ENCODE measurements at regions not wholly inside any gene's neighbourhood (a gene's known extent, or its start where the extent isn't known, plus 50 kb on each side); places are given as distances from the start of the nearest gene placed in this dataset.
"Not testable (repeated sequence)": the region's sequence is repeated elsewhere in the genome, so short reads cannot be mapped to it uniquely, and the experiment has no call there.

DNA sequence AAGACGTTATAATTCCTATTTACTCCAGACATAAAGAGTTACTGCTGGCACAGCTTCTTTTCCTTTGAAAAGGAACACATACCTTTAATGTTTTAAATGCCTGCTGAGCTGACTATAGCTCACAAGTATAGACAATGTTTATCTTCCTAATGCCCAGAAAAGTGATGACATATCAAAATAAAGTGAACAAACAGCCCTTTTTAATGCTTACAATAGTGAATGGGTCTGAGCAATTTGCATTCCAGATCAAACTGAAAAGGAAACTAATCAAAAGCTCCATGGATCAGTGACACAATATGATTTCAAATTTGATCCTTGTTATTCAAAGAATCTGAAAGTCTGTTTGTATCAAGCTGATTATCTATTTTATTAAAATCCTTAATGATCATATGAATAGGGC is 233.6 kb upstream of the SEMA3E start:
- DNase-seq: no peak

DNA sequence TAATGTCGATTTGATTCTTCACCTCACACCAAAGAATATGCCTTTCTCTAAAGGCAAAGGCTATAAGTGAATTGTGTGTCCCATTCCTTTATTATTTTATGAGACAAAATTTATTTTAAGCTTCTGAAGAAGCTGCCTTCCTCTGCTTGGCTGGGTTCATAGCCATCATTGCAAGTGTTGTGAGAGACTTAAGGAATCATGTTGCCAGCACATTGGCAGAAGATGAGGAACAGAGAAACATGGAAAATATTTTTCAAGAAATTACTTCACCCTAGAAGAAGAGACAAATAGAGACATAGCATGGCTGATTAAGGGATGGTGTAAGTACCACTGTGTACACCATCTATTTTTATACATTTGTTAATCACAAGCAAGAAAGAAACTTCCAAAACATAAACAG is 230.1 kb upstream of the SEMA3E start:
- DNase-seq: no peak

DNA sequence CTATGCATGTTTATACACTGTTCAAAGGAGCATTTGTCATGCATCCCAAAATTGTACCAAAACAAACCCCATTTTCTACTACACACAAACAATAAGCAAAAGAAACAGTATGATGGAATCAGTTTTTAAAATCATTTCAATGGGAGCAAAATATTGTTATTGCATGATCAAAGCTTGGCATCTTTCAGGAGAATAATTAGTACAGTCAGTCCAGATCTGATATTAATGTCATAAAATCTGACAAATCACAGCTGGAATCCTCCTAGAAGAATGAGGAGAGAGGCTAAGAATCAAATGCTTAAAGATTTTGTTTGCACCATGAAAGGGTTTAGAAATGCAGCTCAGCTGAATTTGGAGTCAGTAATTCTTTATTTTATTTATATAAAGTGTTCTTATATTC is 229.7 kb upstream of the SEMA3E start:
- DNase-seq: no peak

DNA sequence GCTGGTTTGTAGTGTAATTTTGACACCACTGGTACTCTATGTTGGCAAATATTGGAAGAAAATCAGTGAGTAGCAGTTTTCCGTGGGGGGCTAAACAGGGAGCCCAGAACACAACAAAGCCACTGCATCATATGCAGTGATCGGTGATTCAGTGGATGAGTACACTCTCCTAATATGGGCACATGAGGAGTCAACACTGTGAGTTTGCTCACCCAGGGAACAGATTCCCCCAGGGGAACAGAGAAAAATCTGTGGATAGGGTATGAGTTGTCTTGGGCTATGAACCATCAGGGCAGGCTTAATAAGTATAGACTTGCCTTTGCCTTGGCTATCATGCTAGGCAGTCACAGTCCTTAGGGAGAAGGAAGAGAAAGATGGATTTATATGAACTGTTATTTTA is 227.7 kb upstream of the SEMA3E start:
- DNase-seq: no peak

DNA sequence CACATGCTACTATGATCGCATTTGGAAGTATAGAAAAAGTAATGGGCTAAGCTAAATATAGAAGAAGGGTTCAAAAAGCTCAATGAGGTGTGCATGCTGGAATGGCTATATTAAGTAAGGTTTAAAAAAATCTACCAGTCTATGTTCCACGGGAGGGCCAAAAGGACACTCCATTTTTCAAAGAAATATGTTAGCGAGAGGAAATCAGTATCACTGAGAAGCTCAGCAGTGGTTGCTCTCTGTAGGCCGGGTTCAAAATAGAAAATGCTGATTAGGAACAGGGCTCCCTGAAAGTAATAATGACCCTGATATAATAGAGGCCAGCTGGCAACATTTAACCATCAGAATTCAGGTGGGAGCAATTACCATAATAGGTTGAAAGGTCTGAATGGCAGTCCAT is 224.5 kb upstream of the SEMA3E start:
- DNase-seq: no peak

DNA sequence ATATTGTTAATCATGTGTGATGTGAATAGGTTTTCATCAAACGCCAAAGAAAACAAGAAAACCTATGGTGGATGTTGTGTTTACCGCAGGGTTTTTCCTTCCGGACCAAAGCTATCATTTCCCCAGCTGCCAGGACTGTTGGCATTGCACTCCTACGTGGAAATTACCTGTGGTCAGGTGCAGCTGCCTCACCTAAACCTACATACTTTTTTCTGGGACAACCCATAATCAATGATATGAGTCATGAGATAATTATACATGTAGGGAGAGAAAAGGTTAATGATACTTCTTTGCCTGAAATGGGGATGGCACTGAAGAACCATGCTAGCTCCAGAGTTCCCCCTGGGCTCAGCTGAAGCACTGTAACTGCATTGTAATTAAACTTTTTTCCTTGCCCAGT is 223.6 kb upstream of the SEMA3E start:
- no peak for DNase-seq

DNA sequence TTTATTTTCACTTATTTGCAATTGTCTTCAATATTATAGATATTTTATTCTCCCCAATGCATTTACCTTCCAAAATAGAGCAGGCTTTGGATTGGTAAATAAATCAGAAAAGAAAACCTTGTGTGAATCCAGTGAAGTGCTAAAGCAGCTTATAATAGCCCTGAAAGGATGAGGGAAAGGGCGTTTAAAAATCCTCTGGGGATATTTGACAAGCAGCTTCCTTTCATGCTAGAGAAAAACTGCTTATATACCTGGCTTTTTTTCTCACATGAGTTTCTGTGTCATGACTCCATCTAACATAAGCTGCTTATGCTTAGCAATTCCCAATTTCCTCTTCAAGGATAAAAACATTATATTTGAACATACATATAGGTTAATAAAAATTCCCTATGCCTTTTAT is 221.6 kb upstream of the SEMA3E start:
- DNase-seq: no peak

DNA sequence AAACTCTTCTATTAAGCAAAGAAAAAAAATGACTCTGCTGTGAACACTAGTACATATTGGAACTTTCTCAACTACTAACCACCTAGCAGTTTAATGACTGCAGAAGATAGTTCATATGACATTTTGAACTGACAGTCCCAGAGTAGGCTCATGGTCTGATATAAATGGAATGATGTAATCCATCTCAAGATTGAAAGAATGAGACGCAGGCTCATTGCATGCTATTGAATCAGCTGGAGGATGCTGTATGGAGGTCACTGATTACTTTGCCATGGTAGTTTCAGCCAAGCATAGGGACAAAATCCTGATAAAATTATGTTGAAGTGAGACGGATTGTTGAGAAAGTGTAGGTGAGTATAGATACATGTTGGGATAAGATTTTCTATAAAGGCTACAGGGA is 217.6 kb upstream of the SEMA3E start:
- no peak for DNase-seq

DNA sequence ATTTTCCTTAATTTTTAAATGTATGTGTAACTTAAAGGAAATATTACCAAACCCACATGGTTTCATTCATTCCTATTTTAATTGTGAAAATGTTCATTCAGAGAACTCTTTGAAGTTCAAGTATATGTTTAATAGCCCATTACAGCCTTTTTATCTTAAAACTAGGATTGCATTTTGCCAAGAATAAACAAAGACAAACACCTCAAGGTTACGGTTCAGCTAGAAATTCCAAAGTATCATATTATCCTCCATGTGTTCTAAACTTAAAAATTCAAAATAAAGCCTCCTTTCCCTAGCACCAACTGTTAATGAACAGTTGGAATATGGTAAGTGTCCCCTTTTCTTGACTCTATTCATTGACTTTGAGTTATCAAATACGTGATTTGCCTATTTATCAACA is 215.6 kb upstream of the SEMA3E start:
- no peak for DNase-seq

DNA sequence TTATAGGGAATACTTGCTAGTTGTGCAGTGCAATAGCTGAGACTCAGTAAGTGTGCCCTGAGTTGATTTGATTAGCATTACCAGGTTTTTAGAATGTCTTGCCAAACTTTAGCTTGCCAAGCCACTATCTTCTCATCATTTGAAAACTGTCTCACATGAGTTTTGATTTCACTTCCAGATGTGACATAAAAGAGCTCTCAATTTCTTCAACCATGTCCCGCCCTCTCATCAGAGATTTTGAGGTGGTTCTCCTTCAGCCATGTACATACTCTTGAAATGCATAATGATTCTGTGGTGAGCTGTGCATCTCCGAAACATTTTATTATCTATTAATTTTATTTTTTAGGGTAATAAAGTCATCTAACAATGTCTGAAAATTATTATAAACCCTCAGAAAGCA is 215.0 kb upstream of the SEMA3E start:
- no peak for DNase-seq

DNA sequence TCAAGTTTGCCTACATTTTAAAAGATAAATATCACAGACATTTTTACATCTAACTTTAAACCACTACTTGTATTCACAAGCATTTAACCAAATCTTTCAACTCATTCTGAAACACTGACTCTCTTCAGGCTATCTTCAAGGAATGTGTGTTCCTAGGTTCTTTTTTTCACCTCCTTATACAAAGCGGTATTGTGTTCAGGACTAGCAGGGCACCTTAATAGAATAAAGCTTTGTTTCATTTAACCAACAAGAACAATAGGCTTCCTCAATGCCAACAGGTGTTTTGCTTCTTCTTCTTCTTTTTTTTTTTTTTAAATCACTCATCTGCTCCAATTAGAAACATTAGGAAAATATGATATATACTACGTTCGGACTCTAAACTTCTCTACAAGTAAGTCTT is 212.9 kb upstream of the SEMA3E start:
- no peak for DNase-seq

DNA sequence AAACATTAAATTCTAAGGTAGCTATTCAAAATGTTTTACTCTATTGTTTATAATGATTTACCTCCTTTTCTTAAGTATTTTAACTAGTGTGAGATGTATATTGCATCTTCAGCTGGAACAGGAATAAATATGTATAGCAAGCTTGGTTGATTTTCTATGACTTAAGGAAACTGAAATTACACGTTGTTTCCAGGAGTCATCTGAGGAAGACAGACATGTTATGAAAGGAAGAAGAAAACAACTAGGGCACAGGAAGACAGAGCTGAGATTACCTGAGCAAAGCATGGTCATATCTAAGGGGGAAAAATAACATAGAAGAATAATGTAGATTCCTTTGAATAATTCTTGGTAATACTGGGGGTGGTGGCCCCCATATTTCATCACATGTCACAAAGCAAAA is 210.9 kb upstream of the SEMA3E start:
- DNase-seq: no peak

DNA sequence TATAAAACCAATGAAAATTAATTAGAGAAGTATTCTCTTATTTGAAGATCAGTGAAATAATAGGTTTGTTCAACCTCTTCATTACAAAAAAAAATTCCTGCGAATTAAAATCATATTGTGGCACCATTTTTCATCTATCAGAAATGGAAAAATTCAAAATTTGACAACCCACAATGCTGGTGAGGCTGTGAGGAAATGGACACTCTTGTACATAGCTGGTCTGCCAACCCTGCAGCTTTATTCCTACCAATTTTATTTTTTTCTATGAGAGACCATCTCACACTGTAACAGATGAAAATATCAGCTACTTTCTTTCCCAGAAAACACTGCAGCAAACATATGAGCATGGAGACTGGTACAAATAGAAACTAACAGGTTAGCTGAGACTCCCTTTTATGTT is 208.8 kb upstream of the SEMA3E start:
- no peak for DNase-seq

DNA sequence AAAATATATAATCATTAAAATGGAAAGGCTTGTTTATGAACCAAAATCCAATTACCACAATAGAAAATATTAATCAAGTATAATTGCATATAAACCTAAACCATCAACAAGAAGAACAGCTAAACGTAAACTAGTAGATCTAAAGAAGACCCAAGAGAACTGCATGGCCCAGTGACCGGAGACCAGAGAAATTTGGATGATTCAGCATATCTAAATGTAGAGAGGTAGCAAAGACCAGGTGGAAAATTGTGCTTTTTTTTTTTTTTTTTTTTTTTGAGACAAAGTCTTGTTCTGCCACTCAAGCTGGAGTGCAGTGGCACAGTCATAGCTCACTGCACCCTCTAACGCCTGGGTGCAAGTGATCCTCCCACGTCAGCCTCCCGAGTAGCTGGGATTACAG is 207.2 kb upstream of the SEMA3E start:
- no peak for DNase-seq

DNA sequence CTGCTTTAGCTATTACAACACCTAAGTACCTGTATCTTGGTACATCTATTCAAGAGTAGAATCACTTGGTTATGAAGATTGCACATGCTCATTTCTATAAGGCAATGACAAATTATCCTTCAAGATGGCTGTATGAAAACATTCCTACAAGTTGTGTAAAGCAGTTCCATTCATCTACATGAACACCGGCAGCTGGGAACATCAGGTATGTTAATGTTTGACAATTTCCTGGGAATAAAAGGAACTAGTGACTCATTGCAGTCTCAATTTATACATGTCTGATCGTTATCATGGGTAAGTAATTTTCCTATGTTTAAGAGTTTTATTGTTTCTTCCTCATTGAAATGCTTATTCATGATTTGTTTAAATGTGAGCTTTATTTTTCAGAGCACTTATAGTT is 203.2 kb upstream of the SEMA3E start:
- no peak for DNase-seq

DNA sequence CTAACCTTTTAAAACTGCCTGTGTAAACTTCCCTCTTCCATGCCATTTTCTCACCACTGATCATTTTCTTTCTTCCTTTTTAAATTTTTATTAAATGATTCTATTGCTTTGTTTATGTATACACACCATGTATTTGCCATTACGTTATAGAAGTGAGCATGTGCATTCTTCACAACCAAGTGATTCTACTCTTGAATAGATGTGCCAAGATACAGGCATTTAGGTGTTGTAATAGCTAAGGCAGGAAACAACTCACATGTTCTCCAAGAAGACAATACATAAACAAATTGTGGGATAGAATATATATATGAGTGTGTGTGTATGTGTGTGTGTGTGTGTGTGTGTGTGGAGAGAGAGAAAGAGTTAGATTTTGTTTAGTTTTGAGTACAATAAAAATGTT is 202.6 kb upstream of the SEMA3E start:
- DNase-seq: no peak

DNA sequence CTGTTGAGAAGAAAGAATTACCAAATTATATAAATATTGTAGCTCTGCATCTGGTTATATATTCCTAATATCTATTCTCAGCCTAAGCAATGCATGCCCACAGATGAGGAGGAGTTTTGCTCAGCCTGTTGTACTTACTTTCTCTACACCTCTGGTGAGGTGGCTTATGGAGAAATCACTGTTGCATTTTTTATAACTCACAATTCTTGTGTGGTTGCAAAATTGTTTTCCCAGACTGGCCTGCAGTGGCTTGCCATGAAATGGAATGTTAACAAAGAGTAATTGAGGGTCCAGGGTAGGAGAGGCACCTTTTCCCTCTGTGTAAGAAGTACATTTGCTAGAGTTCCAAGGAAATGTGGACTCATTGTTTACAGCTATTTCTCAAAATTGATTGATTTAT is 202.0 kb upstream of the SEMA3E start:
- DNase-seq: no peak

DNA sequence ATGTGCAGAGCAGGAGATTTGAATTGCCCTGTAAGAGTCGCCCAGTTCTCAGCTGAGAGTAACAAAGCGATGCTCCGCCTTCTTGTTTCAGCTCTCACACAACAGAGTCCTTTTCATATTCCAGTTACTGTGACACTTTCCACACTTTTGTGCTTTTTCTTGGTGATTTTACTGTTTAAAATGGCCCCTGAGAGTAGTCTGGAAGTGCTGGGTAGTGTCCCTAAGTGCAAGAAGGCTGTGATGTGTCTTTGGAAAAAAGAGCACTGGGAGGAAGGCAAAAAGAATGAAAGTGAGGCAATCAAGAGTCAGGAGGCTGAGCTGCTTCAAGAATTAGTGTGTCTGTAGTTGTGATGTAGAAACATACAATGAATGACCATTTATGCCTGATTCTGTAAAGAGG is 201.2 kb upstream of the SEMA3E start:
- DNase-seq: no peak

DNA sequence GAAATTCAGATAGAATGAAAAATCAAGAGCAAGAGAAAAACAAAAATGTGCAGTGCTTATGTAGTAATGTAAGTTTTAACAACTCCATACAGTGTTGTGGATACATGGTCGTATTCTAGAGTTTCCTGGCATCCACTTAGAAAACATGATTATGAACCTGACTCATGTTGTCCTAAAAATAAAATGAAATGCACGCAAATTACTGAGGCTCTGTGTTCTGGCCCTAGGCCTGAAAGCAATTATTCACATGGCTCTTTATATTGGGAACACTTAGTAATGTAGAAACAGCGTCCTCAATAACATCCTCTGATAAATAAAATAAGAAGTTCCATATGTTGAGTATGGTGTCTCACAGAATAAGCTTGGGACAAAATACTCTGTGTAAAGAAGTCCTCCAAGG is 200.2 kb upstream of the SEMA3E start:
- DNase-seq: no peak

DNA sequence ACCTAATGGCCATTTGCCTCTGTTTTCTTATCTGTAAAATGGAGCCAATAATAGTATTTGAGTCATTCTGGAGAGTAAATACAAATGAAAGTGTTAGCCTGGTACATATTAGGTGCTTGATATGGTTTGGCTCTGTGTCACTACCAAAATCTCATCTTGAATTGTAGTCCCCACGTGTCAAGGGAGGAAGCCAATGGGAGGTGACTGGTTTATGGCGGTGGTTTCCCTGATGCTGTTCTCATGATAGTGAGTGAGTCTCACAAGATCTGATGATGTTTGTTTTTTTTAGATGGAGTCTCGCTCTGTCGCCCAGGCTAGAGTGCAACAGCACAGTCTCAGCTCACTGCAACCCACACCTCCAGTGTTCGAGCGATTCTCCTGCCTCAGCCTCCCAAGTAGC is 194.0 kb upstream of the SEMA3E start:
- DNase-seq: no peak

DNA sequence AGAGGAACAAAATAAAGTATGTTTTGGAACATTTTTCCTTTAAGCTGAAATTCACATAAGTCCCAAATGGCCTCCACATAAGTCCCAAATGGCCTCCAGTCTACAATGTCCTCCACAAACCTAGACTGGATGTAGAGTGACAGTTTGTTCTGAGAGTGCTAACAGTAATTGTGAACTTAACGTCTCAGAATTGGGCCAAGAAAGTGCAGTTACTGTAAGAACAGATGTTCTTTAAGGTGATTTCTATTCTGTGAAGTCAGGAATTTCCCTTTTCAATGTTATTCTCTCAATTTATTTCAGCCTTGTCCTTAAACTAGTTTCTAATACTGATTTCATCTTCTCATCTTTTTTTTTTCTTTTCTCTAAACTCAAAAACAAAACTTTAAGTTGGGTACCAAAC is 188.7 kb upstream of the SEMA3E start:
- no peak for DNase-seq

DNA sequence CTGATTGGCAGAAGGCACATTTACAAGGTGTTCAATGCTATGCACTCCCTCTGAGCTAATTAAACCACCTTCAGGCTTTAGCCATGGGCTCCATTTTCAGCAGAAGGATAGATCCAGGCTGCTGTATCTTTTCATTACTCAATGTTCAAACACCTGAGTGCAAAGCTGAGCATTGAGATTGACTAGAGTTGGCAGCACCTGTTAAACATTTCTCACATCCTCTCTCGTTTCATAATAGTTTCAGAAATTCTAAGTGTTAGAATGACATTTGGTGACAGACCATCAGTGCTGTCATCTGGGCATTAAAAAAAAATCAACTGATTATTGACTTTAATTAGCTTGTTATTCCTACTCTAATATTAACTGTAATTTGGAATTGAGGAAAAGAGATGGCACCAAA is 187.1 kb upstream of the SEMA3E start:
- DNase-seq: no peak

DNA sequence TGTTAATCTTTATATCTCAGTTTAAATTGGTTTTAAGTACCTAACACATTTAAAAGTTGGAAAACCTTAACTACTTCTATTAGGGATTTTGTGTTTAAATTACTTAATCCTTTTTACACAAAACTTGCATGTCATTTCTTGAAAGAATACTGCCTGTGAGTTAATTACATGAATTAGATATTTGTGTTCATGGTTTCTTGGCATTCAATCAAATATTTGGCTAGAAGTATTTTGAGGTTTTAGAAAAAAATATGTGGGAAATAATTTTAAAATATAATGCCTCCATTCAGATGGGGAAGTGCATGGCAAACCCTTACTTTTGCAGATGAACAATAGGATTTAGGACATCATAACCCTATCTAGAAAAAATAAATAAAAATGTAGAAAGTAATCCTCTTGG is 186.5 kb upstream of the SEMA3E start:
- no peak for DNase-seq

DNA sequence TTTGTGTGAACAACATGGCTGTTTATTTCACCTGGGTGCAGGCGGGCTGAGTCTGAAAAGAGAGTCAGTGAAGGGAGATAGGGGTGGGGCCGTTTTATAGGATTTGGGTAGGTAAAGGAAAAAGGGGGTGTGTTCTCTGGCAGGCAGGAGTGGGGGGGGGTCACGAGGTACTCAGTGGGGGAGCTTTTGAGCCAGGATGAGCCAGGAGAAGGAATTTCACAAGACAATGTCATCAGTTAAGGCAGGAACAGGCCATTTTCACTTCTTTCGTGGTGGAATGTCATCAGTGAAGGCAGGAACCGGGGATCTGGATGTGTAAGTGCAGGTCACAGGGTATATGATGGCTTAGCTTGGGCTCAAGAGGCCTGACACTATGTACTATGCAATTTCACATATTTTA is 184.8 kb upstream of the SEMA3E start:
- not testable (repeated sequence) for DNase-seq

DNA sequence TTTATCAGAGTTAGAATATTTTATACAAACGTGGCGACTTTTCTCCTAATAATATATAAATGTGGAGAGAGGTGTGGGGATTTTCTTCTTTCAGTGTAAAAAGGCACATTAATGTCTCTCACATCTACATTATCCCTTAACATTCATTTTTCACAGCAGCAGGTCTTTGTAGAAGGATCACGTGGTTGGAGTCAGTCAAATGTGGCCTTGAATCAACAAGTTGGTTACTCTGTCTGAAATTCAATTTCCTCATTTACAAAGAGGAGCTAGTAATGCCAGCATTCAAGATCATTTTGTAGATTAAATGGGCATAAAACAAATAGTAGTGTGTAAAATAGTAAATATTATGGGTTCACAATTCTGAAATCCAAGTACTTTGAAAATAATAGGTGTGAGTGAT is 183.1 kb upstream of the SEMA3E start:
- DNase-seq: no peak

DNA sequence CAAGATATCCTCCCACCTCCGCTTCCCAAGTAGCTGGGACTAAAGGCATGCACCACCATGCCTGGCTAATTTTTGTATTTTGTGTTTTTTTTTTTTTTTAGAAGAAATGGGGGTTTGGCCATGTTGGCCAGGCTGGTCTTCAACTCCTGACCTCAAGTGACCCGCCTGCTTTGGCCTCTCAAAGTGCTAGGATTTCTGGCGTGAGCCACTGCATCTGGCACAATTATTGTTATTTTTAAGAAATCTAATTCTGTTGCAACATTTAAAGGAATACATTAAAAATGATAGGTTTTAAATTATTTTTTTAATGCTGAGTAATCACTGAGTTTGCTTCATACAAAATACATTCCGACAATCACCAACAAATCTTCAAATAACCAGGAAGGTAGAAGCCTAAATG is 178.1 kb upstream of the SEMA3E start:
- DNase-seq: no peak

DNA sequence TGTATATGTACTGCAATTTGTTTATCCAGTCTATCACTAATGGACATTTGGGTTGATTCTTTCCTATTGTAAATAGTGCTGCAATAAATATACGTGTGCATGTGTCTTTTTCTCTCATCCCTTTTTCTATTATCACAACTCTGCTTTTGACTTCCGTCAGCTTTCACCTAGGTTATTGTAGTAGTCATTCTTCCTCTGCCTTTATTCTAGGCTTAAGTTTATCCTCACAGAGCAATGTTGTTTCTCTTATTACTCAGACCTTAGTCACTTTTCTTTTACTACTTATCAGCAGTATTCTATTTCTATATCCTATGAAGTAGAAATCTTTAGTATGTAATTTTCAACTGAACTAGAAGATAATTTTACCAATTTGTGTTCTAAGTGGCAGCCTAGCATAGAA is 175.3 kb upstream of the SEMA3E start:
- no peak for DNase-seq

All from SHP77 (cell line).